Right lobe of liver (tissue), 6 donors: ENCODE measurements at regions not wholly inside any gene's neighbourhood (a gene's known extent, or its start where the extent isn't known, plus 50 kb on each side); places are given as distances from the start of the nearest gene placed in this dataset.

Source experiments
- ATAC-seq, 4 donors: fragments of 200-7000 bp; cut with Tn5 transposase; one replicate each; pipeline ENCODE4 v1.9.1; 2020; ENCODE audit warnings: mild to moderate bottlenecking in 4 of 4, moderate library complexity in 4 of 4
- DNase-seq, 3 donors: peaks; one replicate each; pipeline ENCODE4 v3.0.0-alpha.2; 2020
- H3K27ac ChIP-seq, 3 donors: fragments of 200-600 bp; one replicate each; pipeline ENCODE4 v1.8.0; 2022
- H3K27me3 ChIP-seq, 2 donors: fragments of 200-600 bp; one replicate each; pipeline ENCODE4 v1.8.0; 2022
- H3K36me3 ChIP-seq, 4 donors: fragments of 200-600 bp; sonication (generic) in 1 of 4; one replicate each; pipeline versions ENCODE4 v1.5.1 to v1.8.0; 2017 to 2022; ENCODE audit warnings: control low read depth in 1 of 4
- H3K4me1 ChIP-seq, 4 donors: fragments of 200-600 bp; sonication (generic) in 1 of 4; one replicate each; pipeline versions ENCODE4 v1.5.1 to v1.8.0; 2017 to 2022; ENCODE audit warnings: control low read depth in 1 of 4
- H3K4me3 ChIP-seq, 3 donors: fragments of 200-600 bp; one replicate each; pipeline ENCODE4 v1.8.0; 2022
- H3K9me3 ChIP-seq, 4 donors: fragments of 200-600 bp; sonication (generic) in 1 of 4; one replicate each; pipeline versions ENCODE4 v1.5.1 to v1.8.0; 2017 to 2022; ENCODE audit warnings: control low read depth in 1 of 4
- CTCF ChIP-seq, 4 donors: fragments of 200-600 bp in 3 of 4; fragments of 450-650 bp in 1 of 4; IDR thresholded peaks; one replicate each; pipeline versions ENCODE4 v1.5.1 to v1.8.0; 2016 to 2022; ENCODE audit warnings: antibody characterized with exemption in 4 of 4, mild to moderate bottlenecking in 2 of 4
- POLR2A ChIP-seq: fragments of 450-650 bp; IDR thresholded peaks from one replicate; pipeline ENCODE4 v1.6.1; 2017; ENCODE audit warnings: antibody characterized with exemption, mild to moderate bottlenecking
- WGBS: methylation state at CpG from one replicate; pipeline ENCODE4 v1.1.6; 2018; ENCODE audit warnings: low coverage, low lambda C conversion rate; ENCODE audit not compliant: insufficient coverage; ENCODE audit errors: missing lambda C conversion rate; 5-methylcytosine and 5-hydroxymethylcytosine counted together
- intact Hi-C, 2 donors: fragments of 100-400 bp; cut with DNase I; formaldehyde crosslinking; loops; one replicate each; pipeline versions ENCODE4 v1.11.2 to v1.14.1; 2022
- donor health status: DM: no; HTN: yes; CAD: no.
- donor health status: DM: no; HTN: no; CAD: no.
- donor health status: DM: no; HTN: no; CAD: no.
- donor health status: DM: no; HTN: yes; CAD: no.
- donor health status: DM: no; HTN: yes; CAD: no.

- Histone ChIP-seq H3K4me3 (no peak overlapping the region), H3K27ac (no peak overlapping the region), H3K9me3 (no peaks in the 10 kb centered on the region), H3K36me3 (no peaks in the 10 kb centered on the region), H3K4me1 (no peaks in the 10 kb centered on the region), H3K27me3 (no peaks in the 10 kb centered on the region)
- intact Hi-C loops: no loop called here
- DNase-seq: no peak
- 70% methylated on average over 4 of the region's 4 CpGs for WGBS
- ATAC-seq: no peak
- TF ChIP-seq CTCF (IDR thresholded peaks at IDR 0.05): no peak
- no peak for TF ChIP-seq POLR2A
Observed at GRCh38 chr6:4513561-4513960, 262.6 kb upstream of the CDYL start.

GRCh38 chr6:4512051-4512471 is 264.1 kb upstream of the CDYL start:
- no peaks in the 10 kb centered on the region for H3K36me3 ChIP-seq
- H3K4me1 ChIP-seq: no peaks in the 10 kb centered on the region
- H3K27ac ChIP-seq: no peak overlapping the region
- WGBS: 55% methylated on average over 6 of the region's 7 CpGs
- intact Hi-C loops: no loop called here
- no peak for DNase-seq
- no peak for ATAC-seq
- H3K27me3 ChIP-seq: no peaks in the 10 kb centered on the region
- no peaks in the 10 kb centered on the region for H3K9me3 ChIP-seq
- TF ChIP-seq CTCF (IDR thresholded peaks at IDR 0.05) (no peak), POLR2A (no peak)
- H3K4me3 ChIP-seq: no peak overlapping the region

GRCh38 chr6:4511641-4512020 is 264.6 kb upstream of the CDYL start:
- 50% methylated on average over 1 of the region's 5 CpGs for WGBS
- Histone ChIP-seq H3K9me3 (no peaks in the 10 kb centered on the region), H3K27me3 (no peaks in the 10 kb centered on the region), H3K4me3 (no peak overlapping the region), H3K36me3 (no peaks in the 10 kb centered on the region), H3K4me1 (no peaks in the 10 kb centered on the region), H3K27ac (no peak overlapping the region)
- no peak for TF ChIP-seq POLR2A
- no peak for TF ChIP-seq CTCF (IDR thresholded peaks at IDR 0.05)
- DNase-seq (no peak), ATAC-seq (peak in 1 of 4 donors; percentile 18)
- intact Hi-C loops: no loop called here

- H3K27me3 ChIP-seq: no peaks in the 10 kb centered on the region
- DNase-seq (no peak), ATAC-seq (no peak)
- H3K4me3 ChIP-seq: no peak overlapping the region
- H3K9me3 ChIP-seq: no peaks in the 10 kb centered on the region
- WGBS: 82% methylated on average over 3 of the region's 15 CpGs
- H3K27ac ChIP-seq: no peak overlapping the region
- intact Hi-C loops: no loop called here
- TF ChIP-seq CTCF (IDR thresholded peaks at IDR 0.05) (no peak), POLR2A (no peak)
- no peaks in the 10 kb centered on the region for H3K36me3 ChIP-seq
- no peaks in the 10 kb centered on the region for H3K4me1 ChIP-seq
Observed at GRCh38 chr6:4510906-4511640, 265.1 kb upstream of the CDYL start.

- ATAC-seq (peak in 1 of 4 donors; percentile 17), DNase-seq (no peak)
- H3K27ac ChIP-seq: no peak overlapping the region
- no peaks in the 10 kb centered on the region for H3K4me1 ChIP-seq
- H3K9me3 ChIP-seq: no peaks in the 10 kb centered on the region
- intact Hi-C loops: no loop called here
- 85% methylated on average over 4 of the region's 6 CpGs for WGBS
- H3K27me3 ChIP-seq: no peaks in the 10 kb centered on the region
- no peaks in the 10 kb centered on the region for H3K36me3 ChIP-seq
- no peak overlapping the region for H3K4me3 ChIP-seq
- TF ChIP-seq CTCF (IDR thresholded peaks at IDR 0.05) (no peak), POLR2A (no peak)
Observed at GRCh38 chr6:4510317-4510716, 265.9 kb upstream of the CDYL start.
